ENCODE measurements at regions not wholly inside any gene's neighbourhood (a gene's known extent, or its start where the extent isn't known, plus 50 kb on each side); places are given as distances from the start of the nearest gene placed in this dataset.

- no peaks in the 10 kb centered on the region for H3K36me3 ChIP-seq (ENCODE audit: insufficient read depth)
- no peak overlapping the region for H3K9ac ChIP-seq
- TF ChIP-seq, protein P1, sequence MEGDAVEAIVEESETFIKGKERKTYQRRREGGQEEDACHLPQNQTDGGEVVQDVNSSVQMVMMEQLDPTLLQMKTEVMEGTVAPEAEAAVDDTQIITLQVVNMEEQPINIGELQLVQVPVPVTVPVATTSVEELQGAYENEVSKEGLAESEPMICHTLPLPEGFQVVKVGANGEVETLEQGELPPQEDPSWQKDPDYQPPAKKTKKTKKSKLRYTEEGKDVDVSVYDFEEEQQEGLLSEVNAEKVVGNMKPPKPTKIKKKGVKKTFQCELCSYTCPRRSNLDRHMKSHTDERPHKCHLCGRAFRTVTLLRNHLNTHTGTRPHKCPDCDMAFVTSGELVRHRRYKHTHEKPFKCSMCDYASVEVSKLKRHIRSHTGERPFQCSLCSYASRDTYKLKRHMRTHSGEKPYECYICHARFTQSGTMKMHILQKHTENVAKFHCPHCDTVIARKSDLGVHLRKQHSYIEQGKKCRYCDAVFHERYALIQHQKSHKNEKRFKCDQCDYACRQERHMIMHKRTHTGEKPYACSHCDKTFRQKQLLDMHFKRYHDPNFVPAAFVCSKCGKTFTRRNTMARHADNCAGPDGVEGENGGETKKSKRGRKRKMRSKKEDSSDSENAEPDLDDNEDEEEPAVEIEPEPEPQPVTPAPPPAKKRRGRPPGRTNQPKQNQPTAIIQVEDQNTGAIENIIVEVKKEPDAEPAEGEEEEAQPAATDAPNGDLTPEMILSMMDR (conservative IDR thresholded peaks at IDR 0.05; ENCODE audit: low read depth, low read length), result no peak
- no peak overlapping the region for H3K4me3 ChIP-seq (IDR thresholded peaks at IDR 0.05; ENCODE audit: insufficient read depth, low read depth, low read length)
- H3K79me2 ChIP-seq (ENCODE audit: insufficient read depth, low read depth), result no peaks in the 10 kb centered on the region
- H3K4me1 ChIP-seq (ENCODE audit: low read depth, poor library complexity, severe bottlenecking), result no peaks in the 10 kb centered on the region
- no peak overlapping the region for H2AFZ ChIP-seq (ENCODE audit: low read depth)
- H3K4me2 ChIP-seq, result no peak overlapping the region
- no peaks in the 10 kb centered on the region for H3K27me3 ChIP-seq (ENCODE audit: insufficient read depth, low read depth)
- H4K20me1 ChIP-seq (ENCODE audit: insufficient read depth), result no peaks in the 10 kb centered on the region
- H3K27ac ChIP-seq, result no peak overlapping the region
These were observed 123.8 kb upstream of the CXCL13 start for GRCh38 chr4:77481856-77482255.

- no peak overlapping the region for H3K27ac ChIP-seq
- H2AFZ ChIP-seq (ENCODE audit: low read depth), result no peak overlapping the region
- H4K20me1 ChIP-seq (ENCODE audit: insufficient read depth), result no peaks in the 10 kb centered on the region
- no peaks in the 10 kb centered on the region for H3K79me2 ChIP-seq (ENCODE audit: insufficient read depth, low read depth)
- no peak overlapping the region for H3K4me2 ChIP-seq
- peaks cover 13% of the 10 kb centered on the region for H3K4me1 ChIP-seq (ENCODE audit: low read depth, poor library complexity, severe bottlenecking)
- H3K27me3 ChIP-seq (ENCODE audit: insufficient read depth, low read depth), result no peaks in the 10 kb centered on the region
- H3K36me3 ChIP-seq (ENCODE audit: insufficient read depth), result no peaks in the 10 kb centered on the region
- H3K4me3 ChIP-seq (IDR thresholded peaks at IDR 0.05; ENCODE audit: insufficient read depth, low read depth, low read length), result no peak overlapping the region
- TF ChIP-seq, protein P1 (conservative IDR thresholded peaks at IDR 0.05; ENCODE audit: low read depth, low read length), result no peak
- H3K9ac ChIP-seq, result no peak overlapping the region
These were observed 116.7 kb upstream of the CXCL13 start for GRCh38 chr4:77488882-77489281.

GRCh38 chr4:77493120-77493752 is 112.4 kb upstream of the CXCL13 start:
- TF ChIP-seq, protein P1 (conservative IDR thresholded peaks at IDR 0.05; ENCODE audit: low read depth, low read length), result no peak
- Histone ChIP-seq H3K79me2 (ENCODE audit: insufficient read depth, low read depth) (no peaks in the 10 kb centered on the region), H3K4me1 (ENCODE audit: low read depth, poor library complexity, severe bottlenecking) (peaks cover 17% of the 10 kb centered on the region), H3K27ac (peak overlapping the region; percentile 24; the same call in 1 of the 2 replicates), H4K20me1 (ENCODE audit: insufficient read depth) (no peaks in the 10 kb centered on the region), H3K4me3 (IDR thresholded peaks at IDR 0.05; ENCODE audit: insufficient read depth, low read depth, low read length) (no peak overlapping the region), H3K9ac (no peak overlapping the region), H3K36me3 (ENCODE audit: insufficient read depth) (no peaks in the 10 kb centered on the region), H2AFZ (ENCODE audit: low read depth) (no peak overlapping the region), H3K4me2 (peak overlapping the region; percentile 46), H3K27me3 (ENCODE audit: insufficient read depth, low read depth) (no peaks in the 10 kb centered on the region)

DNA sequence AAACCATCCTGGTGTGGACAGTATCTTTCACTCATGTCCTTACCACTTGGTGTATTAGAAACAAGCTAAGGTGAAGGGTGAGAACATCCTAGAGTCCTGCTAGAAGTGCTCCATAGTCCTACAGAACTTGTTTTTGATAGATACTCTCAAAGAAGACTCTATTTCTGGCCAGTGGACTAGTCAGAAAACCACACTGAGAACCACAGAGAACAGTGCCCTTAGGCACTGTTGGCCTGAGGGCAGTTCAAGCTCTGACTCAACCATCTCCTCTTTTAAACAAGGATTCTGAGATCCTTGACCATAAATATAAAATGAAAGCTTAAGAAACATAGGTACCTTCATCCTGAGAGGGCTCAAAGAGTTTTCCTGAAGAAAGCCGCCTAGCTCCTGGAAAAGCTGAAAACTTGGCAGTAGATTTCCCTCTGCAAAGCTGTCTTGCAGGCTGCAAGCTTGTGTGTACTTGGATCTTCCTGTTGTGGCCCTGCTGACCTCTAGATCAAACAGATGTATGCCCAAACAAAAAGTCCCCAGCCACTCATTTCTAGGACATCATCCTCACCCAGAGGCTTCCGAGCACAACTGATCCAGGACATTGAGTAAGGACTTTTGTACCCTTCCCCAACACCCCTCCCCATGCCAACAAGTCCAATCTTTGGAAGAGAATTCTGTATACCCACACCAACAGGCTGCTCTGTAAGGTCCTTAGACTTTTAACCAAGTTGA is 111.6 kb upstream of the CXCL13 start:
- H2AFZ ChIP-seq (ENCODE audit: low read depth), result no peak overlapping the region
- TF ChIP-seq, protein P1 (conservative IDR thresholded peaks at IDR 0.05; ENCODE audit: low read depth, low read length), result no peak
- no peak overlapping the region for H3K9ac ChIP-seq
- peak overlapping the region; percentile 46 for H3K4me2 ChIP-seq
- peaks cover 17% of the 10 kb centered on the region for H3K4me1 ChIP-seq (ENCODE audit: low read depth, poor library complexity, severe bottlenecking)
- peak overlapping the region; percentile 24; the same call in 1 of the 2 replicates for H3K27ac ChIP-seq
- no peaks in the 10 kb centered on the region for H3K79me2 ChIP-seq (ENCODE audit: insufficient read depth, low read depth)
- H3K36me3 ChIP-seq (ENCODE audit: insufficient read depth), result no peaks in the 10 kb centered on the region
- H3K27me3 ChIP-seq (ENCODE audit: insufficient read depth, low read depth), result no peaks in the 10 kb centered on the region
- H3K4me3 ChIP-seq (IDR thresholded peaks at IDR 0.05; ENCODE audit: insufficient read depth, low read depth, low read length), result no peak overlapping the region
- H4K20me1 ChIP-seq (ENCODE audit: insufficient read depth), result no peaks in the 10 kb centered on the region
